Stimulated activated CD8-positive, alpha-beta memory T cell treated with anti-CD3 and anti-CD28 coated beads, Interleukin-7, amount 100 ng/mL, for 4 hours (primary cell): ENCODE measurements at regions not wholly inside any gene's neighbourhood (a gene's known extent, or its start where the extent isn't known, plus 50 kb on each side); places are given as distances from the start of the nearest gene placed in this dataset.
"Not testable (repeated sequence)": the region's sequence is repeated elsewhere in the genome, so short reads cannot be mapped to it uniquely, and the experiment has no call there.

Experiments
- DNase-seq, 2 donors: peaks; one replicate each; pipeline ENCODE4 v3.0.0-alpha.2; 2020; ENCODE audit warnings: low read depth in 2 of 2

DNA sequence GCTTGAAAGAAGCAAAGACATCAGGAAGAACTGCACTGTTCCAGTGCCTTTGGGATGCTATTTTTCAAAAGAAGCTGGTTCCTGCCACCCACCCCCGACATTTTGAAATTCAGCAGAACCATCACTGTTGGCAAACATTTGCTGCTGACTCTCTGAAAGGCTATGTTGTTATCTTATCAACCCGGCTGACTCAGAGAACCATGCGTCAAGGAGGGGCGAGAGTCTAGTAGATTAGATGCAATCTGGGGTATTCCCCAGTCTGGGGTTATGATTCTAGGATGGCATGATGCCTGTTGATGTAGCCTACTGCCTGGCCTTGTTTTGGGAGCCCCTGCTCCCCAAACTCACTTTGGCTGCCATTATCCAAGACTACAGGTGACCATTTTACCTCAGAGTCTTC lies 267.8 kb upstream of the RUNX1 start:
- no peak for DNase-seq

DNA sequence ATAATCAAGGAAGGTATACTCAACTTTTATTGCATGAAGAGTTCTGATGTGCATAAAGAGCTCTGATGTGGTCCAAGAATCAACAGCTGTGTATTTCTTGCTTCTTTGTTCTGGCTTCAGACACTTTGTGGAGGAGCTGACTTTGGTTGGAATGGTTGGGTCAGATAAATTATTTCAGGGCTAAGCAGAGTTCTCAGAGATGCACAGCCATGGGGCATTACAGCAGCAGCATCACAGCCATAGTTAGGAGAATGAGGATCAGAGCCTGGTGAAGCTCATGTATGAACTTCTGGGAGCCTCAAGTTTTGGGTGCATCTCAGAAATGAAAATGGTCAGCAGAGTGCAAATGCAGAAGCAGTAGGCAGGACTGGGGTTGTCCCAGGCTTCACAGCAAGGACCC lies 267.4 kb upstream of the RUNX1 start:
- DNase-seq: no peak

DNA sequence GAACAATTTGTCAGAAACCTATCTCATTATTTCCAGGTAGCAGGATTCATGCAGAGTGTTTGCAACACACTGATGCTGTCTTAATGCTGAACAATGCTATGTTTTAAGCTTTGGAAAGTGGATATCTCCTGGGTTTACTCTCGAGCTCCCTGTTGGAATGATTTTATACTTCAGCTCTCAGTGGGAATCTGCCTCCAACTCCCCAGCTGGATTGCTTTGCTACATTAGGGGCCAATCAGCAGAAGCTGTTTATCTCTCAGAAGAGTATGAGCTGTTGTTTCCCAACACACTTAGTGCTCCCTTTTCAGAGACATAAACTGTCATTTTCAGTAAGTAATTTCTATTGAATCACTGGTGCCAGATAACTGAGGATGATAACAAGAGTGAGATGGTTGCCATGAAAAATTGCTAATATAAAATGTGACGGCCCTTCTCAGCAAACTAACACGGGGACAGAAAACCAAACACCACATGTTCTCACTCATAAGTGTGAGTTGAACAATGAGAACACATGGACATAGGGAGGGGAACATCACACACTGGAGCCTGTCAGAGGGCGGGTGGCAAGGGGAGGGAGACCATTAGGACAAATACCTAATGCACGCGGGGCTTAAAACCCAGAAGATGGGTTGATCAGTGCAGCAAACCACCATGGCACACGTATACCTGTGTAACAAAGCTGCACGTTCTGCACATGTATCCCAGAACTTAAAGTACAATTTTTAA lies 265.9 kb upstream of the RUNX1 start:
- no peak for DNase-seq

DNA sequence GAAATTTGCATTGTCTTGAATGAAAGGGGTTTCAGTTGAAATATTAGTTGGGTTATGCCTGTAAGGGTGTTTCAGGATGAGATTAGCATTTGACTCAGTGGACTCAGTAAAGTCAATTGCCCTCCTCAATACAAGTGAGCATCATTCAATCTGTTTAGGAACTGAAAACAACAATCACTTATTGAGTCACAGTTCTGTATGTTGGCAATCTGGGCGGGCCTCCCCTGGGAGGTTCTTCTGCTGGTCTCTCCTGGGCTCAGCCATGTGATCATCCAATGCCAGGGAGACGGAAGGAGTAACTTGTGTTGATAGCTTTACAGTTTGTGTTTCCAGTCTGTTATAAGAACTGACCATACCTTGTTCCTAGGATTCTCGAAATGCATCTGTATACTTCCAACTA lies 262.9 kb upstream of the RUNX1 start:
- no peak for DNase-seq

DNA sequence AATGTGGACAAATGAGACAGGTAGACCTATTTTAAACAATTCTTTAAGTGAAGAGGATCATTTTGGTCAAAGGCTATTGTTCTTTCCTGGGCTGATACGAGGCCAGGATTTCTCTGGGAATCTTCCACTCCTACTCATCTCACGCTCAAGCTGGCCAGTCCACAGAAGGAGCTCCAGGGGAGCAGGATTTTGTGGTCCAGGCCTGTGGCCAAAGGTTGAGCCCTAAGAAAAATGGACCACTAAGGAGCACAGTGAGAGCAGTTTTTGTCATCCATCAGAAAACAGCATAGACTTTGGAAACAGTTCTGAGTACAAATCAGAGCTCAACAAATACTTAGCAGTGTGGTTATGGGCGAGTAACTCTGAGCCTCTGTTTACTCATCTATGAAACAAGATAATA lies 260.2 kb upstream of the RUNX1 start:
- no peak for DNase-seq

DNA sequence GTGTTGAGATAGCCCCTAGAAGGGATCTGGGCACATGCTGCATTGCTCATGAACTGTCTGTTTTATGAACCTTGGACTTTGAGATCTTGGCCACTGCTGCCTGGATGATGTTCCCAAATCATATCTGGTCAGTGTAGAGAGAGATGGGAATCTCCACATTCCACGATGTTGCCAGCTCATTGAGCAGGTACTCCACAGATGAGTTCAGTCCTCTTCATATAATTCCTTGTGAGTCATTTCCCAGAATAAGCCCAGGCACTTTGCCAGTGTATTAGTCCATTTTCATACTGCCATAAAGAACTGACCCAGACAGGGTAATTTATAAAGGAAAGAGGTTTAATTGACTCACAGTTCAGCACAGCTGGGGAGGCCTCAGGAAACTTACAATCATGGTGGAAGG lies 254.0 kb upstream of the RUNX1 start:
- no peak for DNase-seq

DNA sequence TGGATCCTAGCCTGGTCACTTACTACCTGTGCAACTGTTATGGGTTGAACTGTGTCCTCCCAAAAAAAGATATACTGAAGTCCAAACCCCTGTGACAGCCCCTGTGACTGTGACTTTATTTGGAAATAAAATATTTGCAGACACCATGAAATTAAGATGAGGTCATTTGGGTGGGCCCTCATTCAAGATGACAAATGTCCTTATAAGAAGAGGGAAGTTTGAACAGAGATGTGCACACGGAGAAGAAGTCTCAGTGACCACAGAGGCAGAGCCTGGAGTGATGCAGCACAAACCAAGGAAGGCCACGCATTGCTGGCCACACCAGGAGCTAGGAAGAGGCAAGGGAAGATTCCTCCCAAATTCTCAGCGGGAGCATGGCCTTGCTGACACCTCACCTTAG lies 249.7 kb upstream of the RUNX1 start:
- no peak for DNase-seq

DNA sequence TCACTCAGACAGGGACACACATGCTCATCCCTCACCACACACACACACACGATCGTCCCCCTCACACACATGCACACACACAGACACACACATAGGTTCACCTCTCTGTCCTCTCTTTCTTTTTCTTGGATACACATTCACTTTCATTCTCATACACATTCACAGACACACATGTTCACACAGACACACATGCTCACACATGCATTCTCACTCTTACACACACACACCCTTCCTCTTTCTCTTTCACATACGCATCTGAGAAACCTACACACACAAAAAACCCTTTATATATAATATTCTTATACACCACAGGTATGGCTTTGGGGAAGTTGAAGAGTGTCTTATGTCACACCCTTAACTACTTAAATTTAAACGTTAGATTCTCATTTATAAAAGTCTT lies 248.6 kb upstream of the RUNX1 start:
- DNase-seq: no peak

DNA sequence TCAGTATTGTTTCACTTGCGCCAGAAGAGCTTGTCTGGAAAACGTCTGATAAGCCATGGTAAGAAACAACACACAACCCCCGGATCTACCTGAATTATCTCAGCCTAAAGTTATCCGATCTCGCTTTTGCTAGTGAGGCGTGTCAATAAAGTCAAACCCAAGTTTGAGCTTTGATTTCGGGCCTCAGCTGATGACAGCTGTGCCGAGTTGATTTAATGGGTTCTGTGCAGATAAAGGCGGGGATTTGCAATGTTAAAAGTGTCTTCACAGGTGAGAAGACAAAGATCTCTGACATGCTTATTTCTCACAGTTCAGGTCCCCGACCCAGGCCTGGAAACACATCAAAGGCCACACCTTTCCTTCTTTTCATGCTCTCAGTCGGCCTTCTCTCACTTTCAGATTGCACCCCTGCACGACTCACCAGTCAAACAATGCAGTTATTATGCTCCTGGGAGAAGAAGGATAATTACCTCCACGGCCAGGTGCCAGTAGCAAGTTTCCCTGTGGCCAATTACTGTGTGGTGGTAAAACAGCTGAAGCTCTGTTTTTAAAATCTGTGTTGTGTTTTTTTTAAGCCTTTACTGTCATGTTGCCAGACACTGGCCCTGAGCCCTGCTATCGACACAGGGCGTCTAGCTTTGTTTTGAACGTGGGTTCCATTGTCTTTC lies 245.3 kb upstream of the RUNX1 start:
- DNase-seq: no peak

DNA sequence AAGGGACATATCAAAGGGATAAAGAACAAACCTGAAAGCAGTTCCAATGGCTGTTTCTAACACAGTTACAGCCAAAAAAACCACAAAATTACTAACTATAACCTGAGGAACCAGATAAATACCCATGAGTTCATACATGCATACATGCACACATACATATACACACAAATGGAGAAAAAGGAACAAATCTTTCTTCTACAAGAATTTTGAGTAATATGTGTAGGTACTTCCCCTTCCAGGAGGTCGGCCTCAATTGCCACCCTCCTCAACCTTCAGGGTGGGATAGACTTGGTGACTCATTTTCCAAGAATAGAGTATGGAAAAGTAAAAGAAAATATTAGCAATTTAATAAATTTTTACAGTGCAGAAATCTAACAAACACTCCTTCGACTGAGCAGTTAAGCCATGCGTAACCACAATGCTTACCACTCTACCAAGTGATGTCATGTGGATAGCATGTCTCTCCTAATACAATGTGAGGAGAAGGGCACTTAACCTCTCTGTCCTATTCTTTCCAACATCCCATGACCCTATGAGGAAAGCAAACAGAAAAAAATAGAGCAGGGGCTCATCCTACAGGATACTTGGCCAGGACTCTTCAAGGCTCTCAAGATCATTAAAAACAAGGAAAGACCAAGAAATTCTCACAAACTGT lies 243.0 kb upstream of the RUNX1 start:
- DNase-seq: no peak

DNA sequence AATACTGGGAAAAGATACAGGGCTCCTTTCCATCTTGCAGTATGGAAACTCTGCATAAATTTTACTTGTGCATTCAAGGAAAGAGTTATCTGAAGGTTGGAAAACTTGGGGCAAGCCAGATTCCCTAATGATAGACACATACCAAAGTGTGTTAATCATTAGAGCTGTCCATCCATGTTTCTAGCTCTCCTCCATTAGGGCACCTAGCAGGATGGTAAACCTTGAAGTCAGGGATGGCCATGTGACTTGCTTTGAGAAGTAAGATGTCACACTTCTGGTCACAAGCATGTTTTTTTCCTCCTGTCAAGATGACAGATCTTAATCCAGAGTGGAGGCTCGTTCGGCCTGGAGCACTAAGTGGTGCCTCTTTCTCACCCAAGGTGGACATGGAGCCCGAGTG lies 241.9 kb upstream of the RUNX1 start:
- DNase-seq: no peak

DNA sequence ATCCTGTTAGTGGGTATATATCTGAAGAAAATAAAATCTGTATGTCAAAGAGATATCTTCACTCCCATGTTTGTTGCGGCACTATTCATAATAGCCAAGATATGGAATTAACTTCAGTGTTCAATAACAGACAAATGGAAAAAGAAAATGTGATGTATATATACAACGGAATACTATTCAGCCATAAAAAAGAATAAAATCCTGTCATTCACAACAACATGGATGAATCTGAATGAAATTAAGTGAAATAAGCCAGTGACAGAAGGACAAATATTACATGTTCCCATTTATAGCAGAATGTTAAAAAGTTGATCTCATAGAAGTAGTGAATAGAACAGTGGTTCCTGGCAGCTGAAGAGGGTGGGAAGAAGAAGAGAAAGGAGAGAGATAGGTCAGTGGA lies 239.1 kb upstream of the RUNX1 start:
- DNase-seq: no peak

DNA sequence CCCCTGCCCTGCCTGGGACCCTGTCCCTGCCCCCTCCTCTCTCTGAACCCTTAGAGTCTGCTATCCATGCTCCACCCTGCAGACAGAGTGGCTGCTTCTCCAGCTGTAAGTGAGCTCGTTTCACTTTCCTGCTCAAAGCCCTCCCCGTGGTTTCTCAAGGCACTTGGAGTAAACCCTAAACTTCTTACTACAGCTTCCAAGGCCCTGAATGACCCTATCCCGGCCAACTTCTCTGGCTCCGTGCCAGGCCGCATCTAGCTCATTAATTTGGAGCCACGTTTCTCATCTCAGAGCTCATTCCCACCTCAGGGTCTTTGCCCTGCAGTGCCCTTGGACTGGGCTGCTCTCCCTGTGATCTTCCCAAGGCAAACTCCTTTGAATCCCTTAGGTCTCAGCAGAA lies 235.1 kb upstream of the RUNX1 start:
- no peak for DNase-seq

DNA sequence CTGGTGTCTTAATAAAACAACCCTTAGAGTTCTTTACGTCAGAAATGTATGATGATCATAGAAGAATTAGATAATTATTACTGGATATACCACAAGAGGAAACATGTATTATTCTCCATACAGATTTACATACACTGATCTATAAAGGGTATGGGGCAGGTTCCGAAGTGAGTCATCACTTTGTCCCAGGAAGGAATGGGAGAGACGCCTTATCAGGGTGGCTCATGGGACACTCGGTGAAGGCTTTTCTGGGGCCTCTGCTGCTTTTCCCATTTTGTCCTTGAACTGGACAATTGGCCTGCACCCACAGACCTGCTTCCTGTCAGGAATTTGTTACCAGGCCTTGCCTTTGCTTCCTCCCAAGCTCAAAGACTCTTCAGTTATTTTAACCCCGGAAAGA lies 233.8 kb upstream of the RUNX1 start:
- DNase-seq: no peak

DNA sequence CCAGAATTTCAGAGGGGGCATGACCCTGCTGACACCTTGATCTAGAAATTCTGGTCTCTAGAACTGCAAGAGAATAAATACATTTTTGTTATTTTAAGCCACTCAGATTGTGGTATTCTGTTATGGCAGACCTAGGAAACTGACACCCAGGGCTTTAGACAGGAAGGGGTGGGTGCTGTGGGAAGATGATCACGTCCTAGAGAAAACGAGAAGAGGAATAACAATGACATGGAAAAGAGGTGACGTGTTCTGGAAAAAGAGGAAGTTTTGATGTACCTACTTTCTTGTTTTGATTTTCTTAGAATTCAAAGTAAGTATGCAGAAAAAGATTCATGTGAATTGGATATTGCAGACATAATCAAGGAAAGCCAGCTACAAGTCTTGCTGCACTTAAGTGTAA lies 232.9 kb upstream of the RUNX1 start:
- no peak for DNase-seq

DNA sequence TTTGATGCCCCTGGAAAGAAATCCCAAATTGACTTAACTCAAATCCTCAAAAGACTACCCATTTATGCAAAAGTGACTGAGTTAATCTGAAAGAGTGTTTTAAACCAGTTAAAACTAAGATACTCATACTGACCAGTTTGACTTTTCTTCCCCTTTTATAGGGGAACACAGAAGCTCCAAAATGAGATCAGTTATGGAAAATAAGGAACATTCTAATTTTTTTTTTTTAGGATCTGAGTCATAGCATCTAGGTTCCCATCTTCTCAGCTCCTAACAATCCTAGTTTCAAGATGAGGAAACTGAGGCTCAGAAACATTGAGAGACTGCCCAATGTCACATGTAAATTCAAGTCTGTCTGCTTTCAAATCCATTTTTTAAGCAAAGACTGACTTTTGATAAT lies 231.1 kb upstream of the RUNX1 start:
- no peak for DNase-seq

DNA sequence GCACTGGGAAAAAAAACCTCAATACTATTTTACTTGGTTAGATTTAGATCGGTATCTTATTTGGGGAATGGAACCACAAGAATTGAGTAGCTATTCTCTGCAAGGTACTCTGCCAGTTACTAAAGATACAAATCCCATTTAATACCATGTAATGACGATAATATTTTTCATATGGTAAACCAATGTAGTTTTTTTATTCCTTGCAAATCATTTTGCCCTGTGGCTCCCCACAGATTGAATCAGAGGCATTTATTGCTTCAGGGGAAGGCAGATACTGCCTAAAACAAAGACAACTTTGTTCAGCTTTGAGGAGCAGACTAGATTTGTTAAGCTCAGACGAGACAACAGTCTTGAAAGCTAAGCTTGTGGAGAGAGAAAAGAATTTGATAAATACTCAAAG lies 226.7 kb upstream of the RUNX1 start:
- DNase-seq: no peak

DNA sequence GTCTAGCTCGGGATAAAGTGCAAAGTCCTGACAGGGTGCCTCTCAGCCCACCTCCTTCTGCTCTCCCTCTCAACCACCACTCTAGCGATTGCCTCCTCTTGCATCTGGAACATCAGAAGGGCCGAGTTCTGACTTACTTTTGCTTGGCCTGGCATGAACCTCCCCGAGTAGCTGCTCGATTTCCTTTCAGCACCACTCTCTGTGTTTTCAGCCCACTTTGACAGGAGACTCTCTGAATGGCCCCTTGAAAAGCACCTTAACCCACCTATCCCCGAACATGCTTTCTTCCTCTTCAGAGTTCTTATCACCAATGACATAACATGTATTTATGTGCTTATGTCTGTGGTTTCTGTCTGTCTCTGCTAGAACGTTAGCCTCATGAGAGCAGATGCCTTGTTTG lies 225.8 kb upstream of the RUNX1 start:
- DNase-seq: no peak

DNA sequence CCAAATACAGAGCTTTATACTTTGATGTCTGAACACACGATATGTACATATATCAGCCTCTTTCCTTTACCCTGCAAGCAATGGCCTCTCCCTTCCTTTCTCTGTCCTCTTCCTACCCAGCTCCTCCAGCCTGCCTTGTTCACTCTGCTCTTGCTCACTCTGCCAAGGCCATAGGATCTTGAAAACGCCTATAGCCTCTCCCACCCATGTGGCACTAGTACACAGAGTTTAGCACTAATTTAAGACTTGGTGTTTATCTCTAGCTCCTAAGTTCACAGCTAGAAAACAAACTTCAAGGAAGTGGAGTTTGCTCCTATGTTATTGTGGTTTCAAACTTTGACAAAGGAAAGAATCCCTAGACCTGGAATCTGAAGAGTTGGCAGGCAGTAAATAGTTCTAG lies 225.0 kb upstream of the RUNX1 start:
- no peak for DNase-seq

DNA sequence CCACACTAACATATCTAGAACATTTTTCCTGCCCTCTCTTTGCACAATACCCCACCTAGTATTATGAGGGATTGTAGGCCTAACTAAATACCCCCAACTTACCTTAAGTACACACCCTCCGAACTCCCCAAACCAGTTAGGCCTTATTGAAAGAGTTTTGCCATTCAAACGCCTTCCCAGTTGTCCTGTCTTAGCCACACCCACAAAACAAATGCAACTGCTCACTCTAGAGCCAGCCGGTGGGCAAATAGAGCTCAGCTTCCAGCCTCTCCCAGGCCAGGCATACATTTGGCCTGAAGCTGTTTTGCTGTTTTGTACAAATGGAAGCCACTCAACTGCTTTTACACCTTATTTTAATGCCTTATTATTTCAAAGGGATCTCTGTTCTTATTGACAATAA lies 224.2 kb upstream of the RUNX1 start:
- DNase-seq: no peak

DNA sequence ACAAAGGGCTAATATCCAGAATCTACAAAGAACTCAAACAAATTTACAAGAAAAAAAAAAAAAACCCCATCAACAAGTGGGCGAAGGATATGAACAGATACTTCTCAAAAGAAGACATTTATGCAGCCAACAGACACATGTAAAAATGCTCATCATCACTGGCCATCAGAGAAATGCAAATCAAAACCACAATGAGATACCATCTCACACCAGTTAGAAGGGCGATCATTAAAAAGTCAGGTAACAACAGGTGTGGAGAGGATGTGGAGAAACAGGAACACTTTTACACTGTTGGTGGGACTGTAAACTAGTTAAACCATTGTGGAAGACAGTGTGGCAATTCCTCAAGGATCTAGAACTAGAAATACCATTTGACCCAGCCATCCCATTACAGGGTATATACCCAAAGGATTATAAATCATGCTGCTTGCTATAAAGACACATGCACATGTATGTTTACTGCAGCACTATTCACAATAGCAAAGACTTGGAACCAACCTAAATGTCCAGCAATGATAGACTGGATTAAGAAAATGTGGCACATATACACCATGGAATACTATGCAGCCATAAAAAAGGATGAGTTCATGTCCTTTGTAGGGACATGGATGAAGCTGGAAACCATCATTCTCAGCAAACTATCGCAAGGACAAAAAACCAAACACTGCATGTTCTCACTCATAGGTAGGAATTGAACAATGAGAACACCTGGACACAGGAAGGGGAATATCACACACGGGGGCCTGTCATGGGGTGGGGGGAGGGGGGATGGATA lies 222.4 kb upstream of the RUNX1 start:
- not testable (repeated sequence) for DNase-seq

DNA sequence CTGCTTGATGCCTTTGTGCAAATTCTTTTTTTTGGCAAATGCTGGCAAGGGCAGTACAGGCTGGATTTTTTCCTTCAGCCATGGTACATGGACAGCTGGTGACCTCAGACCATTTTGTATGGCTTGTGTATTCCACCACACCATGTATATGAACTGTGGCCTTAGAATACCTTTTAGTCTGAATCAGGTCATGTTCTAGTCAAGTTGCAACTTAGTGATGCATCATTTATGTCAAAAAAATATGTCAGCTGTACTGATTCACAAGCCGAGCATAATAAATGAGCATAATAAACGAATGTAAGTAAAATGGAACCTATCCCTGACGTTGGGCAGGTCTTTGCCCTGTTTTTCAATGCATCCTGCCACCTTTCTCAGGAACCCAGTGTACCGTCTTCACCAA lies 219.7 kb upstream of the RUNX1 start:
- no peak for DNase-seq

DNA sequence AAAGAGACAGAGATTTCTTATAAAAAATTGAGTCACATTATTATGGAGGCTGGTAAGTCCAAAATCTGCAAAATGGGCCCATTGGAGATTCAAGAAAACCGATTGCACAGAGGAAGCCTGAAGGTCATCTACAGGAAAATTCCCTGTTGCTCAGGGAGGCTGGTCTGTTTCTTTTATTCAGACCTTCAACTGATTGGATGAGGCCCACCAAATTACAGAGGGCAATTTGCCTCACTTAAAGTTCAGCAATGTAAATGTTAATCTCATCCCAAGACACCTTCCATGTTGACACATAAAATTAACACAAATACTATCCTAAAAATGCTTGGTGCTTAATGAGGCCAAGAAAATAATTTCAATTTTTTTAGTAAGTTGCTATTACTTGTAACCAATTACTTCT lies 219.2 kb upstream of the RUNX1 start:
- DNase-seq: no peak
